ENCODE measurements at regions not wholly inside any gene's neighbourhood (a gene's known extent, or its start where the extent isn't known, plus 50 kb on each side); places are given as distances from the start of the nearest gene placed in this dataset.

- ATAC-seq (no peak), FAIRE-seq (no peak), DNase-seq (ENCODE audit: low spot score) (no peak)
- TF ChIP-seq ATF5 (CRISPR knock-in tag; IDR thresholded peaks at IDR 0.05; ENCODE audit: low read depth) (no peak), SETDB1 (CRISPR knock-in tag; IDR thresholded peaks at IDR 0.05; ENCODE audit: borderline replicate concordance) (no peak), CSRNP2 (CRISPR knock-in tag; conservative IDR thresholded peaks at IDR 0.05; ENCODE audit: low read depth) (no peak), ZFP1 (CRISPR knock-in tag; IDR thresholded peaks at IDR 0.05) (no peak), ZBTB44 (CRISPR knock-in tag; IDR thresholded peaks at IDR 0.05) (no peak), ZSCAN21 (CRISPR knock-in tag; IDR thresholded peaks at IDR 0.05; ENCODE audit: borderline replicate concordance) (no peak), SOX6 (IDR thresholded peaks at IDR 0.05) (no peak), SOX6 (CRISPR knock-in tag; IDR thresholded peaks at IDR 0.05) (no peak), ZNF3 (CRISPR knock-in tag; IDR thresholded peaks at IDR 0.05) (no peak)
- Histone ChIP-seq H3K4me2 (ENCODE audit: low read depth, low read length) (no peak overlapping the region), H3K4me1 (ENCODE audit: insufficient read depth, low read length) (no peaks in the 10 kb centered on the region), H3K9ac (ENCODE audit: insufficient read depth, low read depth, low read length) (no peak overlapping the region), H3K79me2 (ENCODE audit: insufficient read depth, low read length) (no peaks in the 10 kb centered on the region), H3K27me3 (ENCODE audit: control insufficient read depth in 1 of 2, insufficient read depth in 2 of 2, low read length in 2 of 2) (no peaks in the 10 kb centered on the region), H4K20me1 (ENCODE audit: insufficient read depth, low read length) (no peaks in the 10 kb centered on the region), H3K9me3 (ENCODE audit: low read length) (no peaks in the 10 kb centered on the region), H3K4me3 (replicated peaks in 1 of 3; ENCODE audit: insufficient read depth in 1 of 3, low read depth in 2 of 3, low read length in 3 of 3) (no peak overlapping the region), H2AFZ (ENCODE audit: low read length) (no peak overlapping the region), H3K27ac (ENCODE audit: extremely low read length, insufficient read depth, low read length) (no peak overlapping the region), H3K36me3 (replicated peaks in 1 of 2; ENCODE audit: control insufficient read depth in 1 of 2, insufficient read depth in 2 of 2, low read length in 2 of 2) (no peaks in the 10 kb centered on the region)
- intact Hi-C loops (cut with micrococcal nuclease; ENCODE audit: unreplicated experiment): no loop called here
- in situ Hi-C loops (cut with HindIII; ENCODE audit: extremely low pct_ligation_motif_present, low pct_unique_long_range_greater_than_20kb): no loop called here
- BruUV-seq (replicated peaks): no TSS peak
- POLR2A ChIA-PET: no interaction called here
- CTCF ChIA-PET (ENCODE audit: low intra/inter-chr PET ratio, low total read pairs): no interaction called here
Measured at GRCh38 chr6:101241442-101241841, 152.1 kb upstream of the GRIK2 start.
